Esophagus squamous epithelium (tissue), 5 donors: ENCODE measurements at regions not wholly inside any gene's neighbourhood (a gene's known extent, or its start where the extent isn't known, plus 50 kb on each side); places are given as distances from the start of the nearest gene placed in this dataset.

Experiments used
- DNase-seq: peaks from one replicate; lab custom pipeline; 2025; lab: John Stamatoyannopoulos, UW
- H3K27ac ChIP-seq, 4 donors: fragments of 200-600 bp; sonication (generic); one replicate each; pipeline ENCODE4 v1.5.1; 2016 to 2019; ENCODE audit warnings: mild to moderate bottlenecking in 1 of 4
- H3K27me3 ChIP-seq, 4 donors: fragments of 200-600 bp; sonication (generic); 1 replicate in 3 of 4; 2 replicates in 1 of 4; pipeline versions ENCODE4 v1.5.1 to v1.6.0; 2017 to 2021; ENCODE audit warnings: antibody characterized with exemption in 1 of 4
- H3K36me3 ChIP-seq, 3 donors: fragments of 200-600 bp; sonication (generic); one replicate each; pipeline ENCODE4 v1.5.1; 2016 to 2019
- H3K4me1 ChIP-seq, 3 donors: fragments of 200-600 bp; sonication (generic); one replicate each; pipeline ENCODE4 v1.5.1; 2017 to 2019
- H3K4me3 ChIP-seq, 4 donors: fragments of 200-600 bp; sonication (generic); 1 replicate in 3 of 4; 2 replicates in 1 of 4; pipeline ENCODE4 v1.5.1; 2016 to 2019; ENCODE audit warnings: mild to moderate bottlenecking in 2 of 4, moderate library complexity in 1 of 4
- H3K9me3 ChIP-seq, 3 donors: fragments of 200-600 bp; sonication (generic); one replicate each; pipeline ENCODE4 v1.5.1; 2016 to 2019
- CTCF ChIP-seq, 6 experiments: fragments of 450-650 bp in 4 of 6; fragments of 200-600 bp in 2 of 6; sonication (generic) in 2 of 6; IDR thresholded peaks; one replicate each; pipeline ENCODE4 v1.5.1; 2016 to 2019; ENCODE audit warnings: antibody characterized with exemption in 6 of 6, mild to moderate bottlenecking in 4 of 6, moderate library complexity in 4 of 6
- POLR2A ChIP-seq, 4 donors: fragments of 450-650 bp; IDR thresholded peaks; one replicate each; pipeline ENCODE4 v1.6.1; 2017; ENCODE audit warnings: antibody characterized with exemption in 4 of 4, mild to moderate bottlenecking in 4 of 4, moderate library complexity in 3 of 4
- WGBS, 2 donors: methylation state at CpG; one replicate each; pipeline ENCODE4 v1.1.5; 2018; 5-methylcytosine and 5-hydroxymethylcytosine counted together
- intact Hi-C: fragments of 100-400 bp; cut with DNase I; formaldehyde crosslinking; loops from one replicate; pipeline ENCODE4 v1.15.0; 2022
- donor health status: DM: yes; HTN: yes; CAD: no.

- Histone ChIP-seq H3K4me3 (no peak overlapping the region), H3K36me3 (no peaks in the 10 kb centered on the region), H3K9me3 (peaks cover 0 to 16% (median 0%) of the 10 kb centered on the region in 3 donors), H3K4me1 (no peaks in the 10 kb centered on the region), H3K27ac (no peak overlapping the region), H3K27me3 (no peaks in the 10 kb centered on the region)
- 72 to 82% methylated on average over 4 of the region's 4 CpGs for WGBS, 2 donors
- DNase-seq: no peak
- intact Hi-C loops: no loop called here
- TF ChIP-seq POLR2A (IDR thresholded peaks at IDR 0.05): no peak
- no peak for TF ChIP-seq CTCF (IDR thresholded peaks at IDR 0.05)
These were observed 216.0 kb downstream of the RAB28 start for GRCh38 chr4:13268165-13268564.

- intact Hi-C loops: no loop called here
- no peaks in the 10 kb centered on the region for H3K36me3 ChIP-seq
- no peak for DNase-seq
- 45 to 54% methylated on average over 2 of the region's 2 CpGs for WGBS, 2 donors
- H3K27ac ChIP-seq: no peak overlapping the region
- no peak overlapping the region for H3K4me3 ChIP-seq
- H3K27me3 ChIP-seq: no peaks in the 10 kb centered on the region
- H3K4me1 ChIP-seq: no peaks in the 10 kb centered on the region
- H3K9me3 ChIP-seq: peaks cover 0 to 6% (median 0%) of the 10 kb centered on the region in 3 donors
- TF ChIP-seq POLR2A (IDR thresholded peaks at IDR 0.05): no peak
- no peak for TF ChIP-seq CTCF (IDR thresholded peaks at IDR 0.05)
These were observed 217.0 kb downstream of the RAB28 start for GRCh38 chr4:13267091-13267490.

- DNase-seq: no peak
- H3K27me3 ChIP-seq: no peaks in the 10 kb centered on the region
- intact Hi-C loops: no loop called here
- no peak overlapping the region for H3K27ac ChIP-seq
- H3K9me3 ChIP-seq: peaks cover 0 to 2% (median 0%) of the 10 kb centered on the region in 3 donors
- TF ChIP-seq POLR2A (IDR thresholded peaks at IDR 0.05): no peak
- no peak for TF ChIP-seq CTCF (IDR thresholded peaks at IDR 0.05)
- H3K4me1 ChIP-seq: no peaks in the 10 kb centered on the region
- 54 to 76% methylated on average over 3 of the region's 3 CpGs for WGBS, 2 donors
- no peaks in the 10 kb centered on the region for H3K36me3 ChIP-seq
- H3K4me3 ChIP-seq: no peak overlapping the region
These were observed 217.5 kb downstream of the RAB28 start for GRCh38 chr4:13266687-13267086.

GRCh38 chr4:13263967-13264525, 220.1 kb downstream of the RAB28 start:
- 85 to 93% methylated on average over 4 of the region's 4 CpGs for WGBS, 2 donors

GRCh38 chr4:13262816-13263215, 221.3 kb downstream of the RAB28 start:
- H3K9me3 ChIP-seq: no peaks in the 10 kb centered on the region
- 85% methylated on average over 3 to 8 of the region's 8 CpGs for WGBS, 2 donors
- no peaks in the 10 kb centered on the region for H3K36me3 ChIP-seq
- intact Hi-C loops: no loop called here
- TF ChIP-seq CTCF (IDR thresholded peaks at IDR 0.05): no peak
- no peak for TF ChIP-seq POLR2A (IDR thresholded peaks at IDR 0.05)
- no peaks in the 10 kb centered on the region for H3K4me1 ChIP-seq
- no peak for DNase-seq
- H3K4me3 ChIP-seq: no peak overlapping the region
- no peak overlapping the region for H3K27ac ChIP-seq
- H3K27me3 ChIP-seq: no peaks in the 10 kb centered on the region

More at GRCh38 chr4:13263967-13264525, 220.1 kb downstream of the RAB28 start:
- H3K27ac ChIP-seq: no peak overlapping the region
- DNase-seq: no peak
- no peak overlapping the region for H3K4me3 ChIP-seq
- H3K9me3 ChIP-seq: no peaks in the 10 kb centered on the region
- H3K4me1 ChIP-seq: no peaks in the 10 kb centered on the region
- TF ChIP-seq CTCF (IDR thresholded peaks at IDR 0.05) (no peak), POLR2A (IDR thresholded peaks at IDR 0.05) (no peak)
- H3K36me3 ChIP-seq: no peaks in the 10 kb centered on the region
- intact Hi-C loops: no loop called here
- no peaks in the 10 kb centered on the region for H3K27me3 ChIP-seq
